ENCODE measurements at regions not wholly inside any gene's neighbourhood (a gene's known extent, or its start where the extent isn't known, plus 50 kb on each side); places are given as distances from the start of the nearest gene placed in this dataset.

- TF ChIP-seq CTCF (IDR thresholded peaks at IDR 0.05), result no peak
- no peak for TF ChIP-seq EP300 (IDR thresholded peaks at IDR 0.05)
- TF ChIP-seq POLR2A (IDR thresholded peaks at IDR 0.05), result no peak
Observed at GRCh38 chr6:137950581-137950980, 83.5 kb downstream of the TNFAIP3 start.

Data from sigmoid colon (tissue), 4 donors.